ENCODE measurements at regions not wholly inside any gene's neighbourhood (a gene's known extent, or its start where the extent isn't known, plus 50 kb on each side); places are given as distances from the start of the nearest gene placed in this dataset.

DNA sequence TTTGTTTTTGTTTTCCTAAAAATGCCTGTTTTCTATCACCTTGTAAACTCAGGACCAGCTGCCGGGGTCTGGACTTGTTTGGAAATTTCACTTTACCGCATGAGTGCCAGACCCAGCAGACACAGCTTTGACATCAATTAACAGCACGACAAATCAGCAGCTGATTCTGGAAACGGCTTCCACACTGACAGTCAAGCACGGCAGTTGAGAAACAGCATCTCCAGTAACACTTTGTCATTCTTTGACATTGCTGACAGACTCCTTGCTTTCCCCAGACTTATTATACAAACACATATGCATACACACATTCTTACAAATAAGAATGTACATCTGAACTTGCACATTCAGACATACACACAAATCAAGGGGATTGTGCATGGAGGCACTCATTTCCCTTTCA lies 1017.6 kb upstream of the HS3ST1 start:
- TF ChIP-seq TCF12 (IDR thresholded peaks at IDR 0.05; ENCODE audit: low read depth, low read length) (no peak), SUZ12 (IDR thresholded peaks at IDR 0.05; ENCODE audit: low read length) (no peak), CHD1 (IDR thresholded peaks at IDR 0.05; ENCODE audit: low read depth, low read length) (no peak), ASH2L (IDR thresholded peaks at IDR 0.05; ENCODE audit: low read length) (no peak)
